Endothelial cell of umbilical vein (primary cell): ENCODE measurements at regions not wholly inside any gene's neighbourhood (a gene's known extent, or its start where the extent isn't known, plus 50 kb on each side); places are given as distances from the start of the nearest gene placed in this dataset.

ENCODE experiments used
- BruUV-seq: library from RNA; stranded (reverse); fragments of 400-500 nt; replicated peaks from 2 replicates; lab custom pipeline; 2021; lab: Mats Ljungman, UMichigan
- CTCF ChIA-PET: fragments of 300-600, 350-600 bp; sonication (Branson Sonifier 250); formaldehyde crosslinking; loops from one replicate; lab custom pipeline; 2021; ENCODE audit warnings: antibody characterized with exemption, inconsistent platforms; lab: Charles Lee
- POLR2A ChIA-PET: fragments of 300-600, 350-600 bp; sonication (Branson Sonifier 250); formaldehyde crosslinking; loops from one replicate; lab custom pipeline; 2021; ENCODE audit warnings: antibody characterized with exemption, inconsistent platforms; lab: Charles Lee
- DNase-seq: peaks from one replicate; pipeline ENCODE4 v3.0.0-alpha.2; 2011; ENCODE audit warnings: low read depth, low spot score
- FAIRE-seq: peaks from 2 replicates; lab custom pipeline; 2011; peaks lifted over from hg19 to GRCh38; lab: Jason Lieb, UNC
- H2AFZ ChIP-seq: 2 replicates; pipeline ENCODE4 v1.6.0; 2012; ENCODE audit warnings: low read depth, low read length, control low read depth, inconsistent platforms
- H3K27ac ChIP-seq: 2 replicates; pipeline ENCODE4 v1.5.1; 2011; ENCODE audit warnings: low read depth, mild to moderate bottlenecking, control low read depth, low read length, moderate library complexity; ENCODE audit not compliant: insufficient read depth
- H3K27me3 ChIP-seq, 2 experiments: 2 replicates each; pipeline versions ENCODE4 v1.6.0 to v1.6.1; 2011; ENCODE audit warnings: low read length in 2 of 2, mixed read lengths in 1 of 2; ENCODE audit not compliant: control insufficient read depth in 2 of 2, insufficient read depth in 2 of 2
- H3K36me3 ChIP-seq, 2 experiments: 2 replicates in 1 of 2; 3 replicates in 1 of 2; pipeline ENCODE4 v1.5.1; 2011; ENCODE audit warnings: low read length in 2 of 2, mild to moderate bottlenecking in 1 of 2, moderate library complexity in 1 of 2; ENCODE audit not compliant: control insufficient read depth in 2 of 2, insufficient read depth in 2 of 2; ENCODE audit errors: extremely low read depth in 1 of 2
- H3K4me1 ChIP-seq: 3 replicates; pipeline ENCODE4 v1.5.1; 2011; ENCODE audit warnings: mild to moderate bottlenecking, low read length; ENCODE audit not compliant: control insufficient read depth, insufficient read depth; ENCODE audit errors: extremely low read depth
- H3K4me2 ChIP-seq: 2 replicates; pipeline ENCODE4 v1.6.1; 2011; ENCODE audit warnings: low read length, control low read depth, mixed read lengths; ENCODE audit not compliant: insufficient read depth
- H3K4me3 ChIP-seq, 3 experiments: fragments of 200-600 bp in 1 of 3; sonication (generic), shearing (Covaris generic) in 1 of 3; replicated peaks in 1 of 3; 2 replicates each; pipeline ENCODE4 v1.5.1; 2011 to 2016; ENCODE audit warnings: control low read depth in 3 of 3, low read length in 3 of 3, mild to moderate bottlenecking in 2 of 3, inconsistent platforms in 1 of 3, low read depth in 1 of 3, moderate library complexity in 1 of 3; ENCODE audit not compliant: insufficient read depth in 1 of 3
- H3K79me2 ChIP-seq: 2 replicates; pipeline ENCODE4 v1.6.0; 2012; ENCODE audit warnings: low read length, inconsistent platforms; ENCODE audit not compliant: control insufficient read depth, insufficient read depth
- H3K9ac ChIP-seq: replicated peaks from 2 replicates; pipeline ENCODE3; 2011; ENCODE audit warnings: low read length, control low read depth; ENCODE audit not compliant: insufficient read depth; ENCODE audit errors: extremely low read depth
- H3K9me1 ChIP-seq: replicated peaks from 3 replicates; pipeline ENCODE4 v1.6.0; 2011; ENCODE audit warnings: mild to moderate bottlenecking, low read length; ENCODE audit not compliant: control insufficient read depth, insufficient read depth; ENCODE audit errors: extremely low read depth
- H3K9me3 ChIP-seq: replicated peaks from 2 replicates; pipeline ENCODE4 v1.5.1; 2012; ENCODE audit warnings: low read length, inconsistent platforms; ENCODE audit not compliant: control insufficient read depth, insufficient read depth
- H4K20me1 ChIP-seq: replicated peaks from 2 replicates; pipeline ENCODE3; 2011; ENCODE audit warnings: mild to moderate bottlenecking, low read length; ENCODE audit not compliant: control insufficient read depth, insufficient read depth; ENCODE audit errors: extremely low read depth
- CTCF ChIP-seq, 2 donors: IDR thresholded peaks; 1 replicate in 1 of 2; 2 replicates in 1 of 2; pipeline ENCODE4 v1.5.1; 2011; ENCODE audit warnings: low read length in 2 of 2, mild to moderate bottlenecking in 2 of 2, moderate library complexity in 2 of 2, control low read depth in 1 of 2, inconsistent platforms in 1 of 2, low read depth in 1 of 2; ENCODE audit not compliant: insufficient read depth in 1 of 2; ENCODE audit errors: extremely low read depth in 1 of 2
- EZH2 ChIP-seq: IDR thresholded peaks from 2 replicates; pipeline ENCODE4 v1.6.1; 2012; ENCODE audit warnings: borderline replicate concordance, low read depth, mild to moderate bottlenecking, moderate library complexity, low read length, inconsistent platforms; ENCODE audit not compliant: severe bottlenecking
- FOS ChIP-seq: IDR thresholded peaks from 2 replicates; pipeline ENCODE4 v1.6.1; 2011; ENCODE audit warnings: mild to moderate bottlenecking, low read length, moderate library complexity, borderline replicate concordance; ENCODE audit not compliant: insufficient read depth
- GATA2 ChIP-seq: IDR thresholded peaks from 2 replicates; pipeline ENCODE4 v1.7.0; 2011; ENCODE audit warnings: low read depth, mild to moderate bottlenecking, moderate library complexity, mixed read lengths, low read length; ENCODE audit not compliant: insufficient read length, insufficient read depth
- JUN ChIP-seq: IDR thresholded peaks from 2 replicates; pipeline ENCODE4 v1.6.1; 2011; ENCODE audit warnings: borderline replicate concordance, low read depth; ENCODE audit not compliant: insufficient read length, insufficient read depth
- MAX ChIP-seq: IDR thresholded peaks from 2 replicates; pipeline ENCODE4 v1.6.1; 2011; ENCODE audit not compliant: insufficient read depth, insufficient read length
- MYC ChIP-seq: IDR thresholded peaks from one replicate; pipeline ENCODE4 v1.6.1; 2011; ENCODE audit warnings: mild to moderate bottlenecking, low read depth, low read length
- POLR2A ChIP-seq: IDR thresholded peaks from 2 replicates; pipeline ENCODE4 v1.6.1; 2012; ENCODE audit warnings: low read depth, mild to moderate bottlenecking, control low read depth, low read length
- POLR2AphosphoS5 ChIP-seq: IDR thresholded peaks from 2 replicates; pipeline ENCODE4 v1.6.1; 2012; ENCODE audit warnings: low read depth, mild to moderate bottlenecking, control low read depth, low read length, moderate library complexity; ENCODE audit not compliant: insufficient read depth
- dilution Hi-C: fragments of 300-500 bp; cut with MboI; formaldehyde crosslinking; loops from one replicate; pipeline ENCODE4 v1.15.0; 2019; ENCODE audit warnings: low sequenced_read_pairs; ENCODE audit not compliant: extremely low pct_ligation_motif_present
- intact Hi-C: fragments of 100-400 bp; cut with micrococcal nuclease; formaldehyde crosslinking; loops from one replicate; pipeline ENCODE4 v1.10.0; 2022

- ChIA-PET POLR2A (no interaction called here), CTCF (interaction anchor here (1.3 kb wide), 1 partner anchor 234 kb away, joined by 3 read pairs; no protein-coding TSS in a partner anchor)
- FAIRE-seq (no peak), DNase-seq (no peak)
- no peaks in the 10 kb centered on the region for H3K36me3 ChIP-seq
- H3K27ac ChIP-seq = no peak overlapping the region
- H4K20me1 ChIP-seq = no peaks in the 10 kb centered on the region
- H3K4me2 ChIP-seq = no peak overlapping the region
- no peaks in the 10 kb centered on the region for H3K79me2 ChIP-seq
- H3K27me3 ChIP-seq = peaks cover 2 to 6% of the 10 kb centered on the region in 2 experiments
- dilution Hi-C loops (no loop called here), intact Hi-C loops (no loop called here)
- H2AFZ ChIP-seq = no peak overlapping the region
- TF ChIP-seq CTCF (IDR thresholded peaks at IDR 0.05; ENCODE audit: extremely low read depth in 1 of 2, insufficient read depth in 1 of 2, low read depth in 1 of 2, low read length in 2 of 2) = no peak
- no peak for TF ChIP-seq JUN
- no peak for TF ChIP-seq POLR2A
- no peak for TF ChIP-seq MYC
- no peak for TF ChIP-seq MAX
- no peak for TF ChIP-seq GATA2
- TF ChIP-seq FOS = no peak
- TF ChIP-seq EZH2 = no peak
- no peak for TF ChIP-seq POLR2AphosphoS5
- no peaks in the 10 kb centered on the region for H3K9me3 ChIP-seq
- BruUV-seq = no TSS peak
- H3K4me1 ChIP-seq = peaks cover 9% of the 10 kb centered on the region
- H3K9me1 ChIP-seq = no peaks in the 10 kb centered on the region
- no peak overlapping the region for H3K4me3 ChIP-seq
- H3K9ac ChIP-seq = no peak overlapping the region
Measured at GRCh38 chr5:82987188-82987587, 90.0 kb downstream of the TMEM167A start.
